Chondrocyte (in vitro differentiated cells): ENCODE measurements at regions not wholly inside any gene's neighbourhood (a gene's known extent, or its start where the extent isn't known, plus 50 kb on each side); places are given as distances from the start of the nearest gene placed in this dataset.
A peak's percentile ranks its signal among the peaks of the same experiment; 100 is the strongest.

ENCODE experiments used
- DNase-seq: peaks from one replicate; pipeline ENCODE4 v3.0.0; 2021; ENCODE audit warnings: mixed read lengths, low spot score
- H3K27ac Mint-ChIP-seq: one replicate; pipeline ENCODE4 v1.8.0; 2021; ENCODE audit warnings: mild to moderate bottlenecking, moderate library complexity, mixed read lengths; ENCODE audit not compliant: unreplicated experiment
- H3K27me3 Mint-ChIP-seq: 2 replicates; pipeline ENCODE4 v1.8.0; 2021; ENCODE audit warnings: low read depth, mixed read lengths
- H3K36me3 Mint-ChIP-seq: 2 replicates; pipeline ENCODE4 v1.8.0; 2021; ENCODE audit warnings: low read depth, mixed read lengths
- H3K4me1 Mint-ChIP-seq: 2 replicates; pipeline ENCODE4 v1.8.0; 2021; ENCODE audit warnings: low read depth, mild to moderate bottlenecking, mixed read lengths
- H3K4me3 Mint-ChIP-seq: one replicate; pipeline ENCODE4 v1.8.0; 2021; ENCODE audit warnings: mild to moderate bottlenecking, moderate library complexity, mixed read lengths; ENCODE audit not compliant: unreplicated experiment
- H3K9me3 Mint-ChIP-seq: 2 replicates; pipeline ENCODE4 v1.8.0; 2021; ENCODE audit warnings: low read depth, mixed read lengths
- TF ChIP-seq, protein P1 (sequence below): fragments of 200-600 bp; sonication (generic); IDR thresholded peaks from 2 replicates; pipeline ENCODE4 v1.5.0; 2021; ENCODE audit warnings: antibody characterized with exemption, mild to moderate bottlenecking, moderate library complexity

DNA sequence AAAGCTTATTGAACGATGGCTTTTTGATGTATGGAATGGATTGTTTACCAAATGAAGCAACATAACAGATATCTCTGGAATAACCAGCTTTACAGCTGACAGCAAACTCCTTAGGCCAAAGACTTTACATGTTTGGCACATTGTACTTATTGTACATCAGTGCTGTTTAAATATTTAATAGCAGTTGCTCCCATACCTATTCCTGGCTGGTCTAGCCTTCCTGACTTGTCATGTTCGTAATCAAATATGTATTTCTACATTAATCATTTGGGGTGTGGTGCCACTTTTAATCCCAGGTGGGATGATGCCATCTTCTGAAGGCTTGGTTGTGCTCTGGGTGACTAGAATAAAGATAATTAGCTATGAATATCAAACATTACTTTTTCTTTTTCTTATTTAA is 67.4 kb upstream of the FRY start:
- no peaks in the 10 kb centered on the region for H3K27me3 Mint-ChIP-seq
- H3K9me3 Mint-ChIP-seq: peaks cover 7% of the 10 kb centered on the region
- DNase-seq: no peak
- peaks cover 60% of the 10 kb centered on the region for H3K4me1 Mint-ChIP-seq
- H3K4me3 Mint-ChIP-seq: no peak overlapping the region
- TF ChIP-seq, protein P1, sequence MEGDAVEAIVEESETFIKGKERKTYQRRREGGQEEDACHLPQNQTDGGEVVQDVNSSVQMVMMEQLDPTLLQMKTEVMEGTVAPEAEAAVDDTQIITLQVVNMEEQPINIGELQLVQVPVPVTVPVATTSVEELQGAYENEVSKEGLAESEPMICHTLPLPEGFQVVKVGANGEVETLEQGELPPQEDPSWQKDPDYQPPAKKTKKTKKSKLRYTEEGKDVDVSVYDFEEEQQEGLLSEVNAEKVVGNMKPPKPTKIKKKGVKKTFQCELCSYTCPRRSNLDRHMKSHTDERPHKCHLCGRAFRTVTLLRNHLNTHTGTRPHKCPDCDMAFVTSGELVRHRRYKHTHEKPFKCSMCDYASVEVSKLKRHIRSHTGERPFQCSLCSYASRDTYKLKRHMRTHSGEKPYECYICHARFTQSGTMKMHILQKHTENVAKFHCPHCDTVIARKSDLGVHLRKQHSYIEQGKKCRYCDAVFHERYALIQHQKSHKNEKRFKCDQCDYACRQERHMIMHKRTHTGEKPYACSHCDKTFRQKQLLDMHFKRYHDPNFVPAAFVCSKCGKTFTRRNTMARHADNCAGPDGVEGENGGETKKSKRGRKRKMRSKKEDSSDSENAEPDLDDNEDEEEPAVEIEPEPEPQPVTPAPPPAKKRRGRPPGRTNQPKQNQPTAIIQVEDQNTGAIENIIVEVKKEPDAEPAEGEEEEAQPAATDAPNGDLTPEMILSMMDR: no peak
- H3K36me3 Mint-ChIP-seq: peaks cover 10% of the 10 kb centered on the region
- no peak overlapping the region for H3K27ac Mint-ChIP-seq

DNA sequence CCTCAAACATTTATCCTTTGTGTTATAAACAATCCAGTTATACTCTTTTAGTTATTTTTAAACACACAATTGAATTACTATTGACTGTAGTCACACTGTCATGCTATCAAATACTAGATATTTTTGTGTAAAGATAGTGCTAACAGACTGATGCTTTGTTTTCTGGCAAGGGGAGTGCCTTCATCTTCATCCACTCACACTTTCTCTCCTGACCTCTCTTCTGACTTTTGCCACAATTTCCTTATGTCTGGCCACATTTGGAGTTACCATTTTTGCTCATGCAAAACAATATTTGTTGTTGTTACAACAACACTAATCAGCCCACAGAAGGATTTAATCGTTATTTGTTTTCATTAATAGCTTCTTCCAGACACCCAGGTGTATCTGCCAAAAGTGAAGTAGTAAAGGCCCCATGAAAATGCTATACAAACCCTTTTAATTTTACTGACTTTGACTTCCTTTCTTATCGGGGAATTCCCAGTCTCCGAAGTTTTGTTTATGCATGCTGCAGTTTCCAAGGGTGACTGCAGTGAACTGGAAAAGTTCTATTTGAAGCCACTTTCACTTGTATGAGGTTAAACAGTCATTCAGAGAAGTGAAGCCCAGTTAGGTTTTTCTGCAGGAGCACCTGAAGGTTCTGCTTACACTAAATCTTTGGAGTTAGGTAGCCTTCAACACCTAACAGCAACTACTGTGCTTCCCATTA is 66.1 kb upstream of the FRY start:
- no peak overlapping the region for H3K4me3 Mint-ChIP-seq
- TF ChIP-seq, protein P1: no peak
- DNase-seq: no peak
- peaks cover 7% of the 10 kb centered on the region for H3K9me3 Mint-ChIP-seq
- H3K36me3 Mint-ChIP-seq: peaks cover 10% of the 10 kb centered on the region
- peak overlapping the region; percentile 87 for H3K27ac Mint-ChIP-seq
- no peaks in the 10 kb centered on the region for H3K27me3 Mint-ChIP-seq
- H3K4me1 Mint-ChIP-seq: peaks cover 74% of the 10 kb centered on the region

DNA sequence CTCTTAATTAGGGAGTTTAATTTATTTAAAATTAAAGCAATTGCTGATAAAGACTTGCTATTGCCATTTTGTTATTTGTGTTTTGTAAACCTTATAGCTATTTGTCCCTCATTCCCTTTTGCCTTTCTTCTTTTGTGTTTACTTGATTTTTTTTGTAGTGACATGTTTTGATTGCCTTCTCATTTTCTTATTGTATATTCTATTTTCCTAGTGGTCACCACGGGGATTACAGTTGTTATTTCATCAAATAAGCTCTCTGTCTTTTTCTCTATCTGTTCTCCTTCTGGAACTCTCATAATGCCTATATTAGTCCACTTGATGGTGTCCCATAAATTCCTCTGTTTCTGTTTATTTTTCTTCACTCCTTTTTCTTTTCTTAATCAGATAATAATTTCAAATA is 64.4 kb upstream of the FRY start:
- H3K27me3 Mint-ChIP-seq: no peaks in the 10 kb centered on the region
- DNase-seq: no peak
- no peak overlapping the region for H3K4me3 Mint-ChIP-seq
- no peak overlapping the region for H3K27ac Mint-ChIP-seq
- peaks cover 4% of the 10 kb centered on the region for H3K9me3 Mint-ChIP-seq
- H3K36me3 Mint-ChIP-seq: peaks cover 5% of the 10 kb centered on the region
- peaks cover 68% of the 10 kb centered on the region for H3K4me1 Mint-ChIP-seq
- TF ChIP-seq, protein P1: peak; percentile 65

DNA sequence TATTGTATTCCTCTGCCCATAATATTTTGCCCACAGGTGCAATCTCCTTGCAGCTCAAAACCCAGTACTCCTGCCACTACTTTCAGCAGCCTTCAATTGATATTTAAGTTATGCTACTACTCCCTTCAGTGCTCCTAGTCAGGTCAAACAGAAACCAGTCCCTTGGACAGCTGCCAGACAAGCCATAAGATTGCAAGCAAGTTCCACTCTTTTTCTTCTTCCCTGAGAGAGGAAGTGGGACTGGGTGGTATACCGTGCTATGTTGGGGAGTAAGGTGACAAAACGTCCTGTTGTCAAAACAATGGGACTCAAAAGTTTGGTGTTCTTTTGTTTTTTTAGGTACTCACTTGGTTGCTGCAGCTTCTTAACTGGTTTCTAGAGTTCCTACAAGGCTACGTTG is 63.1 kb upstream of the FRY start:
- H3K36me3 Mint-ChIP-seq: peaks cover 5% of the 10 kb centered on the region
- peaks cover 4% of the 10 kb centered on the region for H3K9me3 Mint-ChIP-seq
- H3K4me3 Mint-ChIP-seq: no peak overlapping the region
- no peaks in the 10 kb centered on the region for H3K27me3 Mint-ChIP-seq
- no peak for DNase-seq
- peak overlapping the region; percentile 24 for H3K27ac Mint-ChIP-seq
- TF ChIP-seq, protein P1: no peak
- peaks cover 61% of the 10 kb centered on the region for H3K4me1 Mint-ChIP-seq

DNA sequence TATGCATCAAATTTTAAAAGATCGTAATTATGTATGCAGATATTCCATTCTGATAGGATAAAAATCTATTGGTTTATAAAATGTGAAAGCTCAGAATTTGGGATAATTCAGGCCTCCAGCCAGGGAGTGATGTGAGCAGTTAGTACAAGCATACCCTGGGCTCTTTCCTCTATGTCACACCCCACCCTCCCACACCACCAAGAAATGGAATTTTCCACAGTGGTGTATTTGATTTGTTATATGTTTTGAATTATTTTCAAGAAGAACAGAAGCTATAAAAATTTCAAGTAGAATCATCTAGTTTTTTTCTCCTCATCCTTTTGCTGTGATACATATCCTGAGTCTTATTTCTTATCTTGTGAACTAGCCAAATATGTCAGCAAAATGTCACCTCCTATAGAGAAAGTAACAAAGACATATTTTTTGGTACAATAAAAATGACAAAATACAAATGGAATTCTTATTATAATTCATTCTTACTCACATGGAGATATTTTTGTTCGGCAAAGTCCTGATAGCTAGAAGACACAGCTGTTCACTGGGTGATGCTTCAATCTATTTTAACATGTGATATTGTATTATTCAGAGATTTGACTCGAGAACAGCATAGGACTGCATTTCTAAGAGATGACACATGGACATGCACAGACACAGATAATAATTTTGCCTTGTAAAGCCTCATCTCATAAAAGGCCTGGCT is 61.2 kb upstream of the FRY start:
- H3K9me3 Mint-ChIP-seq: peaks cover 8% of the 10 kb centered on the region
- TF ChIP-seq, protein P1: no peak

More for the DNA sequence above, 61.2 kb upstream of the FRY start:
- DNase-seq: no peak
- H3K27me3 Mint-ChIP-seq: no peaks in the 10 kb centered on the region
- H3K4me1 Mint-ChIP-seq: peaks cover 53% of the 10 kb centered on the region
- peak overlapping the region; percentile 92 for H3K27ac Mint-ChIP-seq
- no peak overlapping the region for H3K4me3 Mint-ChIP-seq
- H3K36me3 Mint-ChIP-seq: peaks cover 7% of the 10 kb centered on the region
